IMR-90 (cell line): ENCODE measurements at regions not wholly inside any gene's neighbourhood (a gene's known extent, or its start where the extent isn't known, plus 50 kb on each side); places are given as distances from the start of the nearest gene placed in this dataset.

Experiments used
- ATAC-seq: fragments of 200-7000 bp; cut with Tn5 transposase; 2 replicates; pipeline ENCODE4 v1.9.1; 2020; ENCODE audit warnings: low read depth, mild to moderate bottlenecking, moderate library complexity
- BruUV-seq: library from RNA; stranded (reverse); fragments of 400-500 nt; replicated peaks from 2 replicates; lab custom pipeline; 2021; lab: Mats Ljungman, UMichigan
- CTCF ChIA-PET: fragments of 300-600 bp; formaldehyde crosslinking; extraction: SDS; loops from one replicate; lab custom pipeline; 2021; ENCODE audit warnings: antibody characterized with exemption; lab: Yijun Ruan, JAX
- POLR2A ChIA-PET: fragments of 300-600 bp; sonication (Branson Sonifier 250); formaldehyde crosslinking; loops from one replicate; lab custom pipeline; 2022; ENCODE audit warnings: antibody characterized with exemption; ENCODE audit not compliant: unreplicated experiment; lab: Charles Lee
- DNase-seq: peaks from one replicate; pipeline ENCODE4 v3.0.0; 2013
- H2AFZ ChIP-seq: replicated peaks from 2 replicates; pipeline ENCODE3; 2013; ENCODE audit warnings: low read length, mild to moderate bottlenecking; ENCODE audit not compliant: poor library complexity
- H2AK5ac ChIP-seq: 2 replicates; pipeline ENCODE4 v1.6.1; 2013; ENCODE audit warnings: low read depth, low read length, inconsistent platforms
- H2AK9ac ChIP-seq: replicated peaks from 2 replicates; pipeline ENCODE3; 2013; ENCODE audit warnings: mild to moderate bottlenecking, low read depth, low read length, moderate library complexity; ENCODE audit not compliant: poor library complexity
- H2BK120ac ChIP-seq: 2 replicates; pipeline ENCODE4 v1.6.1; 2013; ENCODE audit warnings: low read depth, low read length, inconsistent platforms
- H2BK15ac ChIP-seq: 3 replicates; pipeline ENCODE4 v1.6.1; 2013; ENCODE audit warnings: low read depth, low read length, inconsistent platforms
- H2BK20ac ChIP-seq: 2 replicates; pipeline ENCODE4 v1.6.1; 2013; ENCODE audit warnings: low read depth, mild to moderate bottlenecking, inconsistent platforms, low read length, moderate library complexity
- H2BK5ac ChIP-seq: 2 replicates; pipeline ENCODE4 v1.6.1; 2013; ENCODE audit warnings: mild to moderate bottlenecking, low read depth, low read length, inconsistent platforms; ENCODE audit not compliant: poor library complexity, severe bottlenecking
- H3K14ac ChIP-seq: replicated peaks from 2 replicates; pipeline ENCODE4 v1.6.1; 2013; ENCODE audit warnings: low read depth, low read length, inconsistent platforms
- H3K18ac ChIP-seq: 2 replicates; pipeline ENCODE4 v1.6.1; 2013; ENCODE audit warnings: low read depth, low read length, control low read depth
- H3K23ac ChIP-seq: 2 replicates; pipeline ENCODE4 v1.6.1; 2013; ENCODE audit warnings: low read depth, low read length, inconsistent platforms
- H3K27ac ChIP-seq: 2 replicates; pipeline ENCODE4 v1.5.1; 2013; ENCODE audit warnings: mild to moderate bottlenecking, control low read depth, low read length; ENCODE audit not compliant: insufficient read depth
- H3K27me3 ChIP-seq: 2 replicates; pipeline ENCODE4 v1.6.1; 2013; ENCODE audit warnings: low read length; ENCODE audit not compliant: control insufficient read depth, insufficient read depth
- H3K36me3 ChIP-seq: 2 replicates; pipeline ENCODE4 v1.6.1; 2013; ENCODE audit warnings: low read length, mixed read lengths; ENCODE audit not compliant: control insufficient read depth, insufficient read depth
- H3K4ac ChIP-seq: 2 replicates; pipeline ENCODE4 v1.6.1; 2013; ENCODE audit warnings: low read depth, low read length, inconsistent platforms
- H3K4me1 ChIP-seq: 2 replicates; pipeline ENCODE4 v1.6.1; 2013; ENCODE audit warnings: low read length, mixed read lengths; ENCODE audit not compliant: control insufficient read depth, insufficient read depth
- H3K4me2 ChIP-seq: 2 replicates; pipeline ENCODE4 v1.6.1; 2013; ENCODE audit warnings: low read depth, mild to moderate bottlenecking, control low read depth, low read length, moderate library complexity
- H3K4me3 ChIP-seq: 2 replicates; pipeline ENCODE4 v1.5.1; 2013; ENCODE audit warnings: low read depth, mild to moderate bottlenecking, control low read depth, low read length, moderate library complexity; ENCODE audit not compliant: insufficient read depth
- H3K56ac ChIP-seq: 2 replicates; pipeline ENCODE4 v1.6.1; 2013; ENCODE audit warnings: low read length, inconsistent platforms; ENCODE audit not compliant: insufficient read depth; ENCODE audit errors: extremely low read depth
- H3K79me1 ChIP-seq, 2 experiments: 2 replicates each; pipeline ENCODE4 v1.6.1; 2013; ENCODE audit warnings: low read length in 2 of 2, inconsistent platforms in 1 of 2, low read depth in 1 of 2
- H3K9ac ChIP-seq: 2 replicates; pipeline ENCODE4 v1.6.1; 2013; ENCODE audit warnings: low read depth, low read length, control low read depth
- H3K9me1 ChIP-seq: 2 replicates; pipeline ENCODE4 v1.6.1; 2013; ENCODE audit warnings: low read length, inconsistent platforms; ENCODE audit not compliant: insufficient read depth
- H3K9me3 ChIP-seq: 2 replicates; pipeline ENCODE4 v1.6.1; 2013; ENCODE audit warnings: low read length; ENCODE audit not compliant: control insufficient read depth, insufficient read depth
- H4K20me1 ChIP-seq: 2 replicates; pipeline ENCODE4 v1.6.1; 2013; ENCODE audit warnings: low read length, inconsistent platforms; ENCODE audit not compliant: insufficient read depth
- H4K5ac ChIP-seq: 2 replicates; pipeline ENCODE4 v1.6.1; 2013; ENCODE audit warnings: mild to moderate bottlenecking, low read depth, low read length, control low read depth
- H4K8ac ChIP-seq, 2 experiments: 2 replicates each; pipeline ENCODE4 v1.6.1; 2013; ENCODE audit warnings: low read depth in 2 of 2, low read length in 2 of 2, control low read depth in 1 of 2, inconsistent platforms in 1 of 2
- H4K91ac ChIP-seq: 2 replicates; pipeline ENCODE4 v1.6.1; 2013; ENCODE audit warnings: low read depth, low read length, inconsistent platforms; ENCODE audit not compliant: insufficient read depth
- BHLHE40 ChIP-seq: fragments of 150-350 bp; IDR thresholded peaks from 2 replicates; pipeline ENCODE4 v1.6.1; 2016; ENCODE audit warnings: mild to moderate bottlenecking, low read depth, low read length
- CEBPB ChIP-seq: IDR thresholded peaks from 2 replicates; pipeline ENCODE4 v1.6.1; 2012; ENCODE audit warnings: low read depth, low read length, improper control_type of control experiment
- CHD1 ChIP-seq: IDR thresholded peaks from 2 replicates; pipeline ENCODE4 v1.6.1; 2012; ENCODE audit warnings: low read depth, low read length, improper control_type of control experiment
- ELK1 ChIP-seq: fragments of 150-350 bp; IDR thresholded peaks from 2 replicates; pipeline ENCODE4 v1.6.1; 2016; ENCODE audit warnings: low read depth, mild to moderate bottlenecking, low read length, moderate library complexity, borderline replicate concordance
- FOS ChIP-seq: fragments of 150-350 bp; IDR thresholded peaks from 2 replicates; pipeline ENCODE4 v1.6.1; 2016; ENCODE audit warnings: low read depth, low read length
- MAFK ChIP-seq: IDR thresholded peaks from 2 replicates; pipeline ENCODE4 v1.6.1; 2012; ENCODE audit warnings: low read depth, low read length, improper control_type of control experiment
- MAZ ChIP-seq: IDR thresholded peaks from 2 replicates; pipeline ENCODE4 v1.6.1; 2012; ENCODE audit warnings: low read depth, mild to moderate bottlenecking, low read length, improper control_type of control experiment, moderate library complexity, borderline replicate concordance
- MXI1 ChIP-seq: IDR thresholded peaks from 2 replicates; pipeline ENCODE4 v1.6.1; 2012; ENCODE audit warnings: low read depth, mild to moderate bottlenecking, low read length, moderate library complexity, borderline replicate concordance
- NFE2L2 ChIP-seq: fragments of 150-350 bp; IDR thresholded peaks from 2 replicates; pipeline ENCODE4 v1.6.1; 2016; ENCODE audit warnings: low read depth, mild to moderate bottlenecking, low read length
- POLR2A ChIP-seq: IDR thresholded peaks from 2 replicates; pipeline ENCODE4 v1.6.1; 2012; ENCODE audit warnings: mild to moderate bottlenecking, low read depth, low read length
- RAD21 ChIP-seq: IDR thresholded peaks from 2 replicates; pipeline ENCODE4 v1.6.1; 2012; ENCODE audit warnings: low read length, improper control_type of control experiment
- RCOR1 ChIP-seq: IDR thresholded peaks from 2 replicates; pipeline ENCODE4 v1.6.1; 2012; ENCODE audit warnings: mild to moderate bottlenecking, low read length, improper control_type of control experiment; ENCODE audit not compliant: insufficient replicate concordance
- RFX5 ChIP-seq: IDR thresholded peaks from 2 replicates; pipeline ENCODE4 v1.8.0; 2012; ENCODE audit warnings: low read depth, mild to moderate bottlenecking, low read length, moderate library complexity
- SMC3 ChIP-seq: fragments of 150-350 bp; IDR thresholded peaks from 2 replicates; pipeline ENCODE4 v1.6.1; 2016; ENCODE audit warnings: low read depth, mild to moderate bottlenecking, antibody characterized with exemption, low read length, moderate library complexity
- USF2 ChIP-seq: fragments of 150-350 bp; IDR thresholded peaks from 2 replicates; pipeline ENCODE4 v1.6.1; 2017; ENCODE audit warnings: mild to moderate bottlenecking, antibody characterized with exemption, low read length, low read depth
- WGBS, 2 experiments: methylation state at CpG; one replicate each; pipeline versions ENCODE4 v1.1.5 to v1.1.7; 2013; ENCODE audit warnings: missing lambda C conversion rate in 2 of 2; ENCODE audit not compliant: insufficient read length in 1 of 2; ENCODE audit errors: extremely low coverage in 2 of 2; 5-methylcytosine and 5-hydroxymethylcytosine counted together
- dilution Hi-C: fragments of 300-500 bp; cut with HindIII; formaldehyde crosslinking; loops from one replicate; pipeline ENCODE4 v1.14.3; 2018; ENCODE audit warnings: low sequenced_read_pairs; ENCODE audit not compliant: unreplicated experiment
- in situ Hi-C: fragments of 300-500 bp; cut with MboI; formaldehyde crosslinking; loops from 3 replicates; pipeline ENCODE4 v1.14.3; 2019; ENCODE audit warnings: low sequenced_read_pairs, inconsistent platforms, mixed read lengths
- intact Hi-C: fragments of 100-400 bp; cut with micrococcal nuclease; formaldehyde crosslinking; loops from 2 replicates; pipeline ENCODE4 v1.10.0; 2022
- TF ChIP-seq, protein P1 (sequence below): conservative IDR thresholded peaks from 2 replicates; pipeline ENCODE4 v1.5.1; 2012; ENCODE audit warnings: mild to moderate bottlenecking, low read depth, low read length, improper control_type of control experiment

- ChIA-PET POLR2A (no interaction called here), CTCF (no interaction called here)
- DNase-seq (no peak), ATAC-seq (no peak)
- H3K27ac ChIP-seq, result no peak overlapping the region
- H4K20me1 ChIP-seq, result no peaks in the 10 kb centered on the region
- BruUV-seq, result no TSS peak
- H2AK9ac ChIP-seq, result no peak overlapping the region
- no peaks in the 10 kb centered on the region for H3K36me3 ChIP-seq
- no peaks in the 10 kb centered on the region for H3K27me3 ChIP-seq
- no peak overlapping the region for H3K4ac ChIP-seq
- no peaks in the 10 kb centered on the region for H3K79me1 ChIP-seq
- H2BK15ac ChIP-seq, result no peak overlapping the region
- no peak overlapping the region for H2BK5ac ChIP-seq
- WGBS, 2 experiments, result no CpG with 5 or more reads among the region's 2 CpGs
- H2AFZ ChIP-seq, result no peak overlapping the region
- no peak overlapping the region for H3K18ac ChIP-seq
- H2AK5ac ChIP-seq, result no peak overlapping the region
- H2BK20ac ChIP-seq, result no peak overlapping the region
- H3K9me1 ChIP-seq, result no peaks in the 10 kb centered on the region
- H3K56ac ChIP-seq, result no peak overlapping the region
- no peak overlapping the region for H4K5ac ChIP-seq
- in situ Hi-C loops (no loop called here), intact Hi-C loops (no loop called here), dilution Hi-C loops (no loop called here)
- H3K9ac ChIP-seq, result no peak overlapping the region
- no peak overlapping the region for H3K23ac ChIP-seq
- no peak overlapping the region for H3K14ac ChIP-seq
- peaks cover 2% of the 10 kb centered on the region for H3K9me3 ChIP-seq
- no peaks in the 10 kb centered on the region for H3K4me1 ChIP-seq
- H4K8ac ChIP-seq, result no peak overlapping the region
- no peak overlapping the region for H4K91ac ChIP-seq
- H3K4me2 ChIP-seq, result no peak overlapping the region
- TF ChIP-seq NFE2L2 (no peak), USF2 (no peak), BHLHE40 (no peak), RFX5 (no peak), MAZ (no peak), CEBPB (no peak), FOS (no peak), RAD21 (no peak), CHD1 (no peak), RCOR1 (no peak), MAFK (no peak), ELK1 (no peak), POLR2A (no peak), MXI1 (no peak), SMC3 (no peak)
- TF ChIP-seq, protein P1, sequence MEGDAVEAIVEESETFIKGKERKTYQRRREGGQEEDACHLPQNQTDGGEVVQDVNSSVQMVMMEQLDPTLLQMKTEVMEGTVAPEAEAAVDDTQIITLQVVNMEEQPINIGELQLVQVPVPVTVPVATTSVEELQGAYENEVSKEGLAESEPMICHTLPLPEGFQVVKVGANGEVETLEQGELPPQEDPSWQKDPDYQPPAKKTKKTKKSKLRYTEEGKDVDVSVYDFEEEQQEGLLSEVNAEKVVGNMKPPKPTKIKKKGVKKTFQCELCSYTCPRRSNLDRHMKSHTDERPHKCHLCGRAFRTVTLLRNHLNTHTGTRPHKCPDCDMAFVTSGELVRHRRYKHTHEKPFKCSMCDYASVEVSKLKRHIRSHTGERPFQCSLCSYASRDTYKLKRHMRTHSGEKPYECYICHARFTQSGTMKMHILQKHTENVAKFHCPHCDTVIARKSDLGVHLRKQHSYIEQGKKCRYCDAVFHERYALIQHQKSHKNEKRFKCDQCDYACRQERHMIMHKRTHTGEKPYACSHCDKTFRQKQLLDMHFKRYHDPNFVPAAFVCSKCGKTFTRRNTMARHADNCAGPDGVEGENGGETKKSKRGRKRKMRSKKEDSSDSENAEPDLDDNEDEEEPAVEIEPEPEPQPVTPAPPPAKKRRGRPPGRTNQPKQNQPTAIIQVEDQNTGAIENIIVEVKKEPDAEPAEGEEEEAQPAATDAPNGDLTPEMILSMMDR, result no peak
- H3K4me3 ChIP-seq, result no peak overlapping the region
- H2BK120ac ChIP-seq, result no peak overlapping the region
Measured at GRCh38 chr4:14539246-14539645, 463.0 kb upstream of the CPEB2 start.
